Liver (tissue), 3 donors: ENCODE measurements at regions not wholly inside any gene's neighbourhood (a gene's known extent, or its start where the extent isn't known, plus 50 kb on each side); places are given as distances from the start of the nearest gene placed in this dataset.

ENCODE experiments used
- GABPA ChIP-seq, 2 donors: IDR thresholded peaks in 1 of 2; conservative IDR thresholded peaks in 1 of 2; 2 replicates each; pipeline ENCODE4 v1.6.1; 2016; ENCODE audit warnings: antibody characterized with exemption in 2 of 2, mild to moderate bottlenecking in 1 of 2, moderate library complexity in 1 of 2
- JUND ChIP-seq, 2 donors: IDR thresholded peaks; 2 replicates each; pipeline ENCODE4 v1.6.1; 2016; ENCODE audit warnings: antibody characterized with exemption in 2 of 2
- NR2F2 ChIP-seq: IDR thresholded peaks from 2 replicates; pipeline ENCODE4 v1.6.1; 2016; ENCODE audit warnings: antibody characterized with exemption
- RAD21 ChIP-seq, 2 donors: IDR thresholded peaks; 2 replicates each; pipeline ENCODE4 v1.6.1; 2016; ENCODE audit warnings: antibody characterized with exemption in 2 of 2, mild to moderate bottlenecking in 2 of 2
- RXRA ChIP-seq, 2 donors: IDR thresholded peaks; 2 replicates each; pipeline ENCODE4 v1.6.1; 2017 to 2018; ENCODE audit warnings: antibody characterized with exemption in 2 of 2, mild to moderate bottlenecking in 1 of 2
- TF ChIP-seq, protein P1 (sequence below): fragments of 150-350 bp; IDR thresholded peaks from 2 replicates; pipeline ENCODE4 v1.5.1; 2017; ENCODE audit warnings: improper control_type of control experiment, low read depth, low read length; ENCODE audit not compliant: missing input control
- TF ChIP-seq, protein P2 (sequence below): IDR thresholded peaks from 2 replicates; pipeline ENCODE4 v1.6.1; 2016; ENCODE audit warnings: antibody characterized with exemption, mild to moderate bottlenecking
- TF ChIP-seq, protein P3 (sequence below): IDR thresholded peaks from 2 replicates; pipeline ENCODE4 v1.6.1; 2016; ENCODE audit warnings: antibody characterized with exemption
- TF ChIP-seq, protein P4 (sequence below): IDR thresholded peaks from 2 replicates; pipeline ENCODE4 v1.6.1; 2016; ENCODE audit warnings: antibody characterized with exemption
- donor health status: healthy.
- donor health status: healthy.

DNA sequence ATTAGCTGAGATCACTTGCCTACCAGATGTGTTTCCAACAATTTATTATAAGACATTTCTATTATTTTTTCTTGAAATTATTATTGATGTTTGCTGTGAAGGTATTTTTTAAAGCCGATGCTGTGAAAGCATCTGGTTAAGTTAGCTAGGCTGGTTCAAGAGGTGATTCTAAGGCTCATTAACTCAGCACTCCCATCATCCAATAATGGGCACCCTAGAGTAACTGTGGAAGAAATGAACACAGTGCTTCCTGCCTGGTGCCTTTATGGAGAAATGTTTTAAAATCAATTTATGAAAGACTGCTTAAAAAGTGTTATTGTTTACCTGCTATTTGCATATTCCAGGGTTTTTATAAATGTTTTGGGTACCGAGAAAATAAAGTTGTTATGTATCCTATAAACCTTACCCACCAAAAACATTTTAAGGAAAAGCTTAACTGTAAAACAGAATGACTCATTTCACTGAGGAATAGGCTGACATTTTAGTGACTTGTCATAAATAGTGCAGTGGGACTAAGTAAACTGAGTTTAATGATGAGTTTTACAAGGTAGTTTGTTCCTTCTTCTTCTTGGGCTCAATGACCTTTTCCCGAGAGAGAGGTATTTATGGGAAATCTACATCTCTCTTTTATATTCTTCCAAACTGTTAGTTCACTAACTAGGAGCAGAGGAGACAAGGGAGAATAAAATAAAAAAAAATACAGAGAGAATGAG is 310.0 kb upstream of the AADAT start:
- TF ChIP-seq, protein P1, sequence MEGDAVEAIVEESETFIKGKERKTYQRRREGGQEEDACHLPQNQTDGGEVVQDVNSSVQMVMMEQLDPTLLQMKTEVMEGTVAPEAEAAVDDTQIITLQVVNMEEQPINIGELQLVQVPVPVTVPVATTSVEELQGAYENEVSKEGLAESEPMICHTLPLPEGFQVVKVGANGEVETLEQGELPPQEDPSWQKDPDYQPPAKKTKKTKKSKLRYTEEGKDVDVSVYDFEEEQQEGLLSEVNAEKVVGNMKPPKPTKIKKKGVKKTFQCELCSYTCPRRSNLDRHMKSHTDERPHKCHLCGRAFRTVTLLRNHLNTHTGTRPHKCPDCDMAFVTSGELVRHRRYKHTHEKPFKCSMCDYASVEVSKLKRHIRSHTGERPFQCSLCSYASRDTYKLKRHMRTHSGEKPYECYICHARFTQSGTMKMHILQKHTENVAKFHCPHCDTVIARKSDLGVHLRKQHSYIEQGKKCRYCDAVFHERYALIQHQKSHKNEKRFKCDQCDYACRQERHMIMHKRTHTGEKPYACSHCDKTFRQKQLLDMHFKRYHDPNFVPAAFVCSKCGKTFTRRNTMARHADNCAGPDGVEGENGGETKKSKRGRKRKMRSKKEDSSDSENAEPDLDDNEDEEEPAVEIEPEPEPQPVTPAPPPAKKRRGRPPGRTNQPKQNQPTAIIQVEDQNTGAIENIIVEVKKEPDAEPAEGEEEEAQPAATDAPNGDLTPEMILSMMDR: no peak
- TF ChIP-seq, protein P2, sequence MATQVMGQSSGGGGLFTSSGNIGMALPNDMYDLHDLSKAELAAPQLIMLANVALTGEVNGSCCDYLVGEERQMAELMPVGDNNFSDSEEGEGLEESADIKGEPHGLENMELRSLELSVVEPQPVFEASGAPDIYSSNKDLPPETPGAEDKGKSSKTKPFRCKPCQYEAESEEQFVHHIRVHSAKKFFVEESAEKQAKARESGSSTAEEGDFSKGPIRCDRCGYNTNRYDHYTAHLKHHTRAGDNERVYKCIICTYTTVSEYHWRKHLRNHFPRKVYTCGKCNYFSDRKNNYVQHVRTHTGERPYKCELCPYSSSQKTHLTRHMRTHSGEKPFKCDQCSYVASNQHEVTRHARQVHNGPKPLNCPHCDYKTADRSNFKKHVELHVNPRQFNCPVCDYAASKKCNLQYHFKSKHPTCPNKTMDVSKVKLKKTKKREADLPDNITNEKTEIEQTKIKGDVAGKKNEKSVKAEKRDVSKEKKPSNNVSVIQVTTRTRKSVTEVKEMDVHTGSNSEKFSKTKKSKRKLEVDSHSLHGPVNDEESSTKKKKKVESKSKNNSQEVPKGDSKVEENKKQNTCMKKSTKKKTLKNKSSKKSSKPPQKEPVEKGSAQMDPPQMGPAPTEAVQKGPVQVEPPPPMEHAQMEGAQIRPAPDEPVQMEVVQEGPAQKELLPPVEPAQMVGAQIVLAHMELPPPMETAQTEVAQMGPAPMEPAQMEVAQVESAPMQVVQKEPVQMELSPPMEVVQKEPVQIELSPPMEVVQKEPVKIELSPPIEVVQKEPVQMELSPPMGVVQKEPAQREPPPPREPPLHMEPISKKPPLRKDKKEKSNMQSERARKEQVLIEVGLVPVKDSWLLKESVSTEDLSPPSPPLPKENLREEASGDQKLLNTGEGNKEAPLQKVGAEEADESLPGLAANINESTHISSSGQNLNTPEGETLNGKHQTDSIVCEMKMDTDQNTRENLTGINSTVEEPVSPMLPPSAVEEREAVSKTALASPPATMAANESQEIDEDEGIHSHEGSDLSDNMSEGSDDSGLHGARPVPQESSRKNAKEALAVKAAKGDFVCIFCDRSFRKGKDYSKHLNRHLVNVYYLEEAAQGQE: no peak
- TF ChIP-seq NR2F2: no peak
- TF ChIP-seq JUND (IDR thresholded peaks at IDR 0.05): no peak
- TF ChIP-seq, protein P3, sequence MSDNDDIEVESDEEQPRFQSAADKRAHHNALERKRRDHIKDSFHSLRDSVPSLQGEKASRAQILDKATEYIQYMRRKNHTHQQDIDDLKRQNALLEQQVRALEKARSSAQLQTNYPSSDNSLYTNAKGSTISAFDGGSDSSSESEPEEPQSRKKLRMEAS: no peak
- TF ChIP-seq, protein P4, sequence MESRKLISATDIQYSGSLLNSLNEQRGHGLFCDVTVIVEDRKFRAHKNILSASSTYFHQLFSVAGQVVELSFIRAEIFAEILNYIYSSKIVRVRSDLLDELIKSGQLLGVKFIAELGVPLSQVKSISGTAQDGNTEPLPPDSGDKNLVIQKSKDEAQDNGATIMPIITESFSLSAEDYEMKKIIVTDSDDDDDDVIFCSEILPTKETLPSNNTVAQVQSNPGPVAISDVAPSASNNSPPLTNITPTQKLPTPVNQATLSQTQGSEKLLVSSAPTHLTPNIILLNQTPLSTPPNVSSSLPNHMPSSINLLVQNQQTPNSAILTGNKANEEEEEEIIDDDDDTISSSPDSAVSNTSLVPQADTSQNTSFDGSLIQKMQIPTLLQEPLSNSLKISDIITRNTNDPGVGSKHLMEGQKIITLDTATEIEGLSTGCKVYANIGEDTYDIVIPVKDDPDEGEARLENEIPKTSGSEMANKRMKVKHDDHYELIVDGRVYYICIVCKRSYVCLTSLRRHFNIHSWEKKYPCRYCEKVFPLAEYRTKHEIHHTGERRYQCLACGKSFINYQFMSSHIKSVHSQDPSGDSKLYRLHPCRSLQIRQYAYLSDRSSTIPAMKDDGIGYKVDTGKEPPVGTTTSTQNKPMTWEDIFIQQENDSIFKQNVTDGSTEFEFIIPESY: no peak
- no peak for TF ChIP-seq RAD21 (IDR thresholded peaks at IDR 0.05)
- TF ChIP-seq RXRA (IDR thresholded peaks at IDR 0.05): no peak
- no peak for TF ChIP-seq GABPA (IDR thresholded peaks at IDR 0.05 in 1 of 2, conservative IDR thresholded peaks at IDR 0.05 in 1 of 2)
